ENCODE measurements at regions not wholly inside any gene's neighbourhood (a gene's known extent, or its start where the extent isn't known, plus 50 kb on each side); places are given as distances from the start of the nearest gene placed in this dataset.

GRCh38 chr10:61189912-61190311, 245.9 kb upstream of the RHOBTB1 start:
- TF ChIP-seq, protein P1, sequence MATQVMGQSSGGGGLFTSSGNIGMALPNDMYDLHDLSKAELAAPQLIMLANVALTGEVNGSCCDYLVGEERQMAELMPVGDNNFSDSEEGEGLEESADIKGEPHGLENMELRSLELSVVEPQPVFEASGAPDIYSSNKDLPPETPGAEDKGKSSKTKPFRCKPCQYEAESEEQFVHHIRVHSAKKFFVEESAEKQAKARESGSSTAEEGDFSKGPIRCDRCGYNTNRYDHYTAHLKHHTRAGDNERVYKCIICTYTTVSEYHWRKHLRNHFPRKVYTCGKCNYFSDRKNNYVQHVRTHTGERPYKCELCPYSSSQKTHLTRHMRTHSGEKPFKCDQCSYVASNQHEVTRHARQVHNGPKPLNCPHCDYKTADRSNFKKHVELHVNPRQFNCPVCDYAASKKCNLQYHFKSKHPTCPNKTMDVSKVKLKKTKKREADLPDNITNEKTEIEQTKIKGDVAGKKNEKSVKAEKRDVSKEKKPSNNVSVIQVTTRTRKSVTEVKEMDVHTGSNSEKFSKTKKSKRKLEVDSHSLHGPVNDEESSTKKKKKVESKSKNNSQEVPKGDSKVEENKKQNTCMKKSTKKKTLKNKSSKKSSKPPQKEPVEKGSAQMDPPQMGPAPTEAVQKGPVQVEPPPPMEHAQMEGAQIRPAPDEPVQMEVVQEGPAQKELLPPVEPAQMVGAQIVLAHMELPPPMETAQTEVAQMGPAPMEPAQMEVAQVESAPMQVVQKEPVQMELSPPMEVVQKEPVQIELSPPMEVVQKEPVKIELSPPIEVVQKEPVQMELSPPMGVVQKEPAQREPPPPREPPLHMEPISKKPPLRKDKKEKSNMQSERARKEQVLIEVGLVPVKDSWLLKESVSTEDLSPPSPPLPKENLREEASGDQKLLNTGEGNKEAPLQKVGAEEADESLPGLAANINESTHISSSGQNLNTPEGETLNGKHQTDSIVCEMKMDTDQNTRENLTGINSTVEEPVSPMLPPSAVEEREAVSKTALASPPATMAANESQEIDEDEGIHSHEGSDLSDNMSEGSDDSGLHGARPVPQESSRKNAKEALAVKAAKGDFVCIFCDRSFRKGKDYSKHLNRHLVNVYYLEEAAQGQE (IDR thresholded peaks at IDR 0.05; ENCODE audit: low read depth), result no peak
- no peak for TF ChIP-seq RAD21 (IDR thresholded peaks at IDR 0.05; ENCODE audit: low read depth)
- no peak for TF ChIP-seq CREB1 (IDR thresholded peaks at IDR 0.05; ENCODE audit: low read depth)
- no peak for TF ChIP-seq FOXM1 (IDR thresholded peaks at IDR 0.05; ENCODE audit: borderline replicate concordance, low read depth)
- TF ChIP-seq NFIC (IDR thresholded peaks at IDR 0.05), result no peak
- TF ChIP-seq MAX (IDR thresholded peaks at IDR 0.05), result no peak
- TF ChIP-seq EGR1 (IDR thresholded peaks at IDR 0.05), result no peak
- no peak for TF ChIP-seq EP300 (IDR thresholded peaks at IDR 0.05; ENCODE audit: borderline replicate concordance)
- TF ChIP-seq TCF12 (IDR thresholded peaks at IDR 0.05; ENCODE audit: low read depth), result no peak
- no peak for TF ChIP-seq TAF1 (IDR thresholded peaks at IDR 0.05; ENCODE audit: low read depth)
- TF ChIP-seq YY1 (IDR thresholded peaks at IDR 0.05; ENCODE audit: low read depth), result no peak
